ENCODE measurements at regions not wholly inside any gene's neighbourhood (a gene's known extent, or its start where the extent isn't known, plus 50 kb on each side); places are given as distances from the start of the nearest gene placed in this dataset.

DNA sequence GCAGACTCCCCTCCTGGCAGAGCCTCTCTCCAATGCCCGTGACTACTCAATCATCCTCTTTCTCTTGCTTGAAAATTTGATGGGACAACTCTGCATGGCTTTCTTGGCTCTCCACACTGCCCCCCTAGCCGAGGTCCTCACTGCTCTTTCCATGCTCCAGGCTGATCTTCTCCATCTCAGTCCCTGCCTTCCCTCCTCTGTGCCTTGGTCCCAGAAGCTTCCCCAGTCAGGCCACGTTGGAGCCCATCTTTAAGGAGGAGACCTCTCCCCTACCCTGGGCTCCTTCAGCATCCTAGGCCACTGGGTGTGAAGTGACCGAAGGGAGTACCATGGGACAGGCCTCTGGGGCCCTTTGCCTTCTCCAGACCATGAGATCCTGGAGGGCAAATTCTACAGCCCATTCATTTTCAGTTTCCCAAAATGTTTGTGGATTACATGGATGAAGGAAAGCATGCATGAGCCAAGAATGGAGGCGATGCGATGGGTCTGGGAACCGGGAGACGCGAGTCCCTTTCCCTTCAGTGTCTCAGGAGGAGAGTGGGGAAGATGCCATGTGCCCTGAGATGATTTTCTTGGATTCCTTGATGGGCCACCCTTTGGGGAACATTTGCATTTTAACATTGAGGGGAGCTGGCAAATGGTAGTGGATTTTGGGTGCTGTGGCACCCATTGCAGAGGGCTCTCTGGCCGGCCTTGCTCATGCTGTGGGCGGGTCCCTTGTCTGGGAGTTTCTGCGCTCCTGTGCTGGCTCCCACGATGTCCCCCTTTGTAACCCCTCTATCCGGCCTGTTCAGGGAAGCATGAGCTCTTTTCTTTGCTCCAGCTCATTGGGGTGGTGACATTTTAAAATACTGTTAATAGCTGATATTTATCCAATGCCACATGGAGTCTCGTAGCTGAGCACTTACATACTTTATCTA, 376.6 kb downstream of the RPS24 start:
- intact Hi-C loops (cut with DNase I) = no loop called here
- no peak for DNase-seq
- H3K4me3 ChIP-seq = no peak overlapping the region
- no peak for ATAC-seq
- H3K4me1 ChIP-seq = peaks cover 9% of the 10 kb centered on the region
- no peaks in the 10 kb centered on the region for H3K36me3 ChIP-seq (ENCODE audit: insufficient read depth in 1 of 2, low read depth in 1 of 2)
- peaks cover 0 to 10% (median 0%) of the 10 kb centered on the region in 3 donors for H3K27me3 ChIP-seq (ENCODE audit: insufficient read depth in 3 of 3, low read length in 2 of 3)
- TF ChIP-seq, protein P1, sequence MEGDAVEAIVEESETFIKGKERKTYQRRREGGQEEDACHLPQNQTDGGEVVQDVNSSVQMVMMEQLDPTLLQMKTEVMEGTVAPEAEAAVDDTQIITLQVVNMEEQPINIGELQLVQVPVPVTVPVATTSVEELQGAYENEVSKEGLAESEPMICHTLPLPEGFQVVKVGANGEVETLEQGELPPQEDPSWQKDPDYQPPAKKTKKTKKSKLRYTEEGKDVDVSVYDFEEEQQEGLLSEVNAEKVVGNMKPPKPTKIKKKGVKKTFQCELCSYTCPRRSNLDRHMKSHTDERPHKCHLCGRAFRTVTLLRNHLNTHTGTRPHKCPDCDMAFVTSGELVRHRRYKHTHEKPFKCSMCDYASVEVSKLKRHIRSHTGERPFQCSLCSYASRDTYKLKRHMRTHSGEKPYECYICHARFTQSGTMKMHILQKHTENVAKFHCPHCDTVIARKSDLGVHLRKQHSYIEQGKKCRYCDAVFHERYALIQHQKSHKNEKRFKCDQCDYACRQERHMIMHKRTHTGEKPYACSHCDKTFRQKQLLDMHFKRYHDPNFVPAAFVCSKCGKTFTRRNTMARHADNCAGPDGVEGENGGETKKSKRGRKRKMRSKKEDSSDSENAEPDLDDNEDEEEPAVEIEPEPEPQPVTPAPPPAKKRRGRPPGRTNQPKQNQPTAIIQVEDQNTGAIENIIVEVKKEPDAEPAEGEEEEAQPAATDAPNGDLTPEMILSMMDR (IDR thresholded peaks at IDR 0.05) = no peak
- H3K9me3 ChIP-seq = no peaks in the 10 kb centered on the region
- no peak overlapping the region for H3K27ac ChIP-seq
- 91 to 94% (median 92%) methylated on average over 15 of the region's 15 CpGs for WGBS, 3 donors

DNA sequence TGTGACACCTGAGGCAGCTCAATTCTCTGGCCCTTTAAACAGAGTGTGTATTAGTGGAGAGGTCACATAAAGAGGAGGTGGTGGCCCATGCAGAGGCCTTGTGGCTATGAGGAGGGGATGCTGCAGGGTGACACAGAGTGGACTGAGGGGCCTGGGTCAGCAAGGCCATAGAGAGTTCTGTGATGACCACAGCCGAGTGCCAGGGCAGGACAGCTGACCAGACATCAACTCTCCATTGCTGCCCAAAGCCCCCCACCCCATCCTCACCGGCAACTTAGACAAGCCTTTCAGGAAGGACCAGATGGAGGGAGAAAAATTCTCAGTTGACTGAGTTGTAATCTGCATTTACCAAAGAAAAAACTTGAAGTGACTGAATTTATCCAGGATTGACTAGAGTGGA, 378.1 kb downstream of the RPS24 start:
- H3K4me1 ChIP-seq = peaks cover 9% of the 10 kb centered on the region
- DNase-seq (no peak), ATAC-seq (no peak)
- H3K36me3 ChIP-seq (ENCODE audit: insufficient read depth in 1 of 2, low read depth in 1 of 2) = no peaks in the 10 kb centered on the region
- intact Hi-C loops (cut with DNase I) = no loop called here
- no peak overlapping the region for H3K4me3 ChIP-seq
- H3K27me3 ChIP-seq (ENCODE audit: insufficient read depth in 3 of 3, low read length in 2 of 3) = no peaks in the 10 kb centered on the region
- TF ChIP-seq, protein P1 (IDR thresholded peaks at IDR 0.05) = no peak
- H3K9me3 ChIP-seq = no peaks in the 10 kb centered on the region
- H3K27ac ChIP-seq = no peak overlapping the region
- WGBS, 3 donors = 81 to 93% (median 88%) methylated on average over 2 of the region's 2 CpGs

DNA sequence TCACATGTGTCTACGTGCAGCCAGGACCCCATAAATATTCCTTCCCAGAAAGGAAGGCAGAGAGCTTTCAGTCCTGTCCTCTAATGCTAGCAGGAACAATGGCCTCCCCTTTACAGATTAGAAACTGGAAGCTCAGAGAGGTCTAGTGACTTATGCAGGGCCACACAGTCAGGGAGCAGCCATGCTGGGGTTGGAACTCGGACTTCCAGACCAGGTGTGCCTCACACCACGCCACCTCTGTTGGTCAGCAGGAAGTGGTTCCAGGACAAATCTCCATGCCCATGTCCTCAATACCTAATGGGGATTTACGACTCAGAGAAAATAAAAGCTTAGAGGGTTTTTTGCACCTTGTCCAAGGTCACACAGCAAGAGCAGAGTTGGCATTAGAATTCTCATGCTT, 378.9 kb downstream of the RPS24 start:
- Histone ChIP-seq H3K36me3 (ENCODE audit: insufficient read depth in 1 of 2, low read depth in 1 of 2) (no peaks in the 10 kb centered on the region), H3K27ac (no peak overlapping the region), H3K9me3 (no peaks in the 10 kb centered on the region), H3K4me3 (no peak overlapping the region), H3K27me3 (ENCODE audit: insufficient read depth in 3 of 3, low read length in 2 of 3) (no peaks in the 10 kb centered on the region), H3K4me1 (peaks cover 9% of the 10 kb centered on the region)
- 72 to 87% (median 82%) methylated on average over 4 of the region's 4 CpGs for WGBS, 3 donors
- TF ChIP-seq, protein P1 (IDR thresholded peaks at IDR 0.05) = no peak
- no peak for ATAC-seq
- DNase-seq = no peak
- intact Hi-C loops (cut with DNase I) = no loop called here

DNA sequence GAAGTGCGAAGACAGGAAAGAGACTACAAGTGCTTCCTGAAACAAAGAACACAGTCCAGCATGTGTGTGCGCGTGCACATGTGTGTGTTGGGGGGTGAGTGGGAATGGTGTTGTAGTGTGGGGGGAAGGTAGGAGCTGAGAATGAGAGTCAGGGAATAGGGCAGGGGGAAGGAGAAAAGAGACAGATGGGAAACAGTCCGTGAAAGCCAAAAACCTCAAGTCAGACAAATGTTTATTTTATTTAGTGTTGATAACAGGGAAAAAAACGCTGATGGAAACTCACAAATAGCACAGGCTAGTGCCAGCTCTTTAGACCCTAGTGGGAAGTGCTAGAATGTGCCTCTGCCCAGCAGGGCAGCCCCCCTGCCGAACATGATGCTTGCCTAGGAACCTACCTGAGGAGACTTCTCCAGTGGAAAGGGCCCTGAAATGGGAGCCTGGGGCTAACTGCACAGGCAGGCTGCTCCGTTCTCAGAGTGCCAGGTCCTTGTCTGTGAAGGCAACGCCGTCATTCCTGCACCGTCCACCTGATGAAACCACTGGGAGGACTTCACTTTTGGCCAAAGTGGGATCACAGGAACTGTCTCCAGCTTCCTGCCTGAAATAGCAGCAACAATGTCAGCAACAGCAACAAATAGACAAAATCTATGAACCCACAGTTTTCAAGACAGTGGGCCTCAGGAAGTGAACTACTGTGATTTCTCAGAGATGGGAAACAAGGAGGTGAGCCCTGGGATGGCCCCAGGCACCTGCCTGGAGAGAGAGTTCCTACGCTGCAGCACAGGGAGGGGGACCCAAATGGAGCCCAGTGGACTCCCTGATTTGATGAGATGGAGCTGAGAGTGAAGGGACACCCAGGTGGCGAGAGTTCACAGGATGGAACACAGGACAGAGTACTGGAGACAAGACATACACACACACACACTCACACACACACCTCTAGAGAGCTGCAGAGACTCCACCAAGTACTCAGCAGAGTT, 379.7 kb downstream of the RPS24 start:
- H3K27ac ChIP-seq = no peak overlapping the region
- H3K4me1 ChIP-seq = peaks cover 9% of the 10 kb centered on the region
- intact Hi-C loops (cut with DNase I) = no loop called here
- H3K36me3 ChIP-seq (ENCODE audit: insufficient read depth in 1 of 2, low read depth in 1 of 2) = no peaks in the 10 kb centered on the region
- WGBS, 3 donors = 78 to 81% (median 78%) methylated on average over 12 of the region's 12 CpGs
- TF ChIP-seq, protein P1 (IDR thresholded peaks at IDR 0.05) = no peak
- no peak for ATAC-seq
- no peaks in the 10 kb centered on the region for H3K27me3 ChIP-seq (ENCODE audit: insufficient read depth in 3 of 3, low read length in 2 of 3)
- no peaks in the 10 kb centered on the region for H3K9me3 ChIP-seq
- H3K4me3 ChIP-seq = no peak overlapping the region
- DNase-seq = no peak
